ENCODE measurements at regions not wholly inside any gene's neighbourhood (a gene's known extent, or its start where the extent isn't known, plus 50 kb on each side); places are given as distances from the start of the nearest gene placed in this dataset.
"Not testable (repeated sequence)": the region's sequence is repeated elsewhere in the genome, so short reads cannot be mapped to it uniquely, and the experiment has no call there.

DNA sequence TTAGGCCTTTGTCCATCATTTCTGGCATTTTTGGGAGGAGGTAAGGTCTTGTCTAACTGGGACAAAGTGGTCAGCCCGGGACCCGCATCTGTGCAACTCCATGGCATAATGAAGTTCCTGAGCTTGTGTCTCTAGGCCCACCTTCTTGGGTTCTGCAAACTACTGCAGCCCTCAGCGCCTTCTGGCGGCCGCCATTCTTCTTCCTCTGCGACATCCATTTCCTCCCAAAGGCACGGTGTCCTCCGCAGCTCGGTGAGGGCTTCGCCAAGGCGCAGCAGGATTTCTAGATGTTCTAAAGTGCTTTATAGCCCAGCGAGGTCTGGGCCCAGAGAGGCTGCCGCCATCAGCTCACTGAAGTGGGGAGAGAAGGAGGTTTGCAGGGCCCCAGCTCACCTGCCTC lies 134.4 kb upstream of the OR4E1 start:
- TF ChIP-seq, protein P1, sequence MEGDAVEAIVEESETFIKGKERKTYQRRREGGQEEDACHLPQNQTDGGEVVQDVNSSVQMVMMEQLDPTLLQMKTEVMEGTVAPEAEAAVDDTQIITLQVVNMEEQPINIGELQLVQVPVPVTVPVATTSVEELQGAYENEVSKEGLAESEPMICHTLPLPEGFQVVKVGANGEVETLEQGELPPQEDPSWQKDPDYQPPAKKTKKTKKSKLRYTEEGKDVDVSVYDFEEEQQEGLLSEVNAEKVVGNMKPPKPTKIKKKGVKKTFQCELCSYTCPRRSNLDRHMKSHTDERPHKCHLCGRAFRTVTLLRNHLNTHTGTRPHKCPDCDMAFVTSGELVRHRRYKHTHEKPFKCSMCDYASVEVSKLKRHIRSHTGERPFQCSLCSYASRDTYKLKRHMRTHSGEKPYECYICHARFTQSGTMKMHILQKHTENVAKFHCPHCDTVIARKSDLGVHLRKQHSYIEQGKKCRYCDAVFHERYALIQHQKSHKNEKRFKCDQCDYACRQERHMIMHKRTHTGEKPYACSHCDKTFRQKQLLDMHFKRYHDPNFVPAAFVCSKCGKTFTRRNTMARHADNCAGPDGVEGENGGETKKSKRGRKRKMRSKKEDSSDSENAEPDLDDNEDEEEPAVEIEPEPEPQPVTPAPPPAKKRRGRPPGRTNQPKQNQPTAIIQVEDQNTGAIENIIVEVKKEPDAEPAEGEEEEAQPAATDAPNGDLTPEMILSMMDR (IDR thresholded peaks at IDR 0.05; ENCODE audit: low read depth, low read length, missing control alignments) = no peak
- H3K4me3 ChIP-seq (ENCODE audit: low read depth, low read length) = no peak overlapping the region
- DNase-seq (ENCODE audit: low read depth) = no peak

DNA sequence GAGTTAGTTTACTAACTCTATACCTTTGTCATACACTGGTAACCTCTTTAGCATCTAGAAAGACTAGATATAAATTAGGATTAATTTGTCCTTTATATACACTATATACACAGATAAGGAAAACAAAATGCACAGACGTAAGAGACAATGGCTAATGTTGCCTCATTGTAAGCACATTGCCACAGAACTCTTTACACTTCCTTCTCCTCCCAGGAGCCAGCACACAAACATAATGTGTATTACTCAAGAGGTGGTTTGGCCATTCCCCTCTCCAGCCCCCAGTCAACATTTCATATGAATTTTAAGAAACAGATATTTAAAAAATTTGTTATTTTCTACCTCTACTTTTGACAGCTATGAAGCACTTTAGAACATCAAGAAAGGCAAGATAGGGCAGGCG lies 131.4 kb upstream of the OR4E1 start:
- DNase-seq (ENCODE audit: low read depth) = no peak
- H3K4me3 ChIP-seq (ENCODE audit: low read depth, low read length) = no peak overlapping the region
- TF ChIP-seq, protein P1 (IDR thresholded peaks at IDR 0.05; ENCODE audit: low read depth, low read length, missing control alignments) = no peak

DNA sequence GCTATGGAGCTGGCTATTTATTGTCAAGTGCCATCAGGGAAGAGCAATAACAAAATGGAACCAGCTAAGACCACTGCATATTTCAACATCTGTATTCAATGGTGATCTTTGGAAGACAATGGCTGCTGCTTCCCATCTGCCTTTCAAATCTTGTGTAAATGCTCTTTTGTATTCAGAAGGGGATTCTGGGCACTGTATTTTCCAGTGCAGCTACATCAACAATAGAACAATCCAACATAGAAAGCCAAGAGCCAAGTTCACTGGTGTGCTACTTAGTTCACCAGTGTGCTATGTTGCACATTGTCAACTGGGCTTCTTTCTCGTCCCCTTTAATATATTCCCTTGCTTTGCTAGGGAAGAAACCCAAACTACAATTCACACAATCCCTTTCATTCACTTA lies 128.8 kb upstream of the OR4E1 start:
- DNase-seq (ENCODE audit: low read depth) = no peak
- TF ChIP-seq, protein P1 (IDR thresholded peaks at IDR 0.05; ENCODE audit: low read depth, low read length, missing control alignments) = no peak
- H3K4me3 ChIP-seq (ENCODE audit: low read depth, low read length) = no peak overlapping the region

DNA sequence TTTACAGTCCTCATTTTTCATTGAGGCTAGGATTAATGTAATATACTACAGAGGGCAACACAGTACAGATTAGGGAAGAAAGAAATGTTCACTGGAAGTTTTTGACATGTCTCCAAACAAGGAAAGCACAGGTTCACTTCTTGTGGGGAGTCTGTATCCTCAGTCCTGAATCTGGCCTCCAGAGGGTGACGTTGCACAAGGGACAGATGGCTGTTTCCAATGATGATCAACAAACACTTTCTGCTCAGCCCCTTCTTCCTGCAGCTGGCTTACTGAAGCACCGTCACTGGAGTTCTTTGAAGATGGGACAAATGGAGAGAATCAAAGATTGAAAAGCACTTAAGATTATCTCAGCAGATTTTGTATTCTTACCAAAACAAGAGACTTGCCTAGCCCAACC lies 123.3 kb upstream of the OR4E1 start:
- no peak for DNase-seq (ENCODE audit: low read depth)
- TF ChIP-seq, protein P1 (IDR thresholded peaks at IDR 0.05; ENCODE audit: low read depth, low read length, missing control alignments) = peak; percentile 27
- no peak overlapping the region for H3K4me3 ChIP-seq (ENCODE audit: low read depth, low read length)

DNA sequence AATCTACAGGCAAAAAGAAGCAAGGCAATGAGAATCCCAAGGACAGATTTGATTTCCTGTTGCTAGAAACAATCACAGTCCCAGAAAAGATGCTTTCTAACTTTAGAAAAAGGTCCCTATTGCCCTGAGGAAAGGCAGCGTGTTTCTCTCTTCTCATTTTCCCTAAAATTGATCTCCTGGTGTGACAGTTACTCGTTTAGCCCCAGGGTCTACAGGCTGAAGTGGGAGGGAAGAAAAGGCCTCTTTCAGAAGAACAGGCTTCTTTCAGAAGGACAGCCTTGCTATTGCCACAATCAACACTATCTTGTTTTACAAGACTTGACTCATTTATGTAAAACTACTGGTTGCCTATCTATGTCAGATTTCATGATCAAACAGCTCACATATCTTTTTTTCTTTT lies 121.8 kb upstream of the OR4E1 start:
- TF ChIP-seq, protein P1 (IDR thresholded peaks at IDR 0.05; ENCODE audit: low read depth, low read length, missing control alignments) = no peak
- no peak for DNase-seq (ENCODE audit: low read depth)
- no peak overlapping the region for H3K4me3 ChIP-seq (ENCODE audit: low read depth, low read length)

DNA sequence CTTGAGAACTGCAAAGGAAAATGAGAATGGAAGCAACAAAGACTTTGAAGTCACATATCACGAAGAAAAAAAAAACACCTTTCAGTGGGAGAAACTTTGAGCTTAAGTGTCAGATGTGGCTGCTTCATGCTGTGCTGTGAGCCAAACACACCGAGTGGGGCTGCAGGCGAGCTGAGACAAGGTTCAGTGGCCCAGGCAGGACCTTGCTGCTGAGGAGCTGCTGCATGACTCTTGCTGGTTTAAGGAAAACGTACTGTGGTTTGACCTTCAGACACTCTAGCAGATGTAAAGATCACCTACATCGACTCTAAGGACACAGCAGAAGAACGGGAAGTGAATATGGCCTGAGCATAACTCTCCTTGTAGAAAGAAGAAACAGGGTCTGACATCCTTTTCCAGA lies 118.1 kb upstream of the OR4E1 start:
- DNase-seq (ENCODE audit: low read depth) = no peak
- no peak overlapping the region for H3K4me3 ChIP-seq (ENCODE audit: low read depth, low read length)
- TF ChIP-seq, protein P1 (IDR thresholded peaks at IDR 0.05; ENCODE audit: low read depth, low read length, missing control alignments) = no peak

DNA sequence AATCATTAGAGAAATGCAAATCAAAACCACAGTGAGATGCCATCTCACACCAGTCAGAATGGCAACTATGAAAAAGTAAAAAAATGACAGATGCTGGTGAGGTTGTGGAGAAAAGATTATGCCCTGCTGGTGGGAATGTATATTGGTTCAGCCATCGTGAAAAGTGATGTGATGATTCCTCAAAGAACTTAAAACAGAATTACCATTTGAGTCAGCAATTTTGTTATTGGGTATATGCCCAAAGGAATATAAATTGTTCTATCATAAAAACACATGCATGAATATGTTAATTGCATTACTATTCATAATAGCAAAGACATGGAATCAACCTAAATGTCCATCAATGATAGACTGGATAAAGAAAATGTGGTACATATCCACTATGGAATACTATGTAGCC lies 115.1 kb upstream of the OR4E1 start:
- H3K4me3 ChIP-seq (ENCODE audit: low read depth, low read length); DNase-seq (ENCODE audit: low read depth): not testable (repeated sequence)

DNA sequence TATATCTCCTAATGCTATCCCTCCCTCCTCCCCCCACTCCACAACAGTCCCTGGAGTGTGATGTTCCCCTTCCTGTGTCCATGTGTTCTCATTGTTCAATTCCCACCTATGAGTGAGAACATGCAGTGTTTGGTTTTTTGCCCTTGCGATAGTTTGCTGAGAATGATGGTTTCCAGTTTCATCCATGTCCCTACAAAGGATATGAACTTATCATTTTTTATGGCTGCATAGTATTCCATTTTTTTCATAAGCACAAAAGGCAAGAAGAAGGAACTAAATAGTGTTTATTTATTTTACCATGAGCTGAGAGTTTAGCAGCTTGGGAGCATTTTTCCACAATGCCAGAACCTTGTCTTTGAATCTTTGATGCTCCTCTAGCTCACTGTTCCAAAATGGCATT lies 113.6 kb upstream of the OR4E1 start:
- DNase-seq (ENCODE audit: low read depth); H3K4me3 ChIP-seq (ENCODE audit: low read depth, low read length): not testable (repeated sequence)

All from GM12864 (cell line).